ENCODE measurements at regions not wholly inside any gene's neighbourhood (a gene's known extent, or its start where the extent isn't known, plus 50 kb on each side); places are given as distances from the start of the nearest gene placed in this dataset.

DNA sequence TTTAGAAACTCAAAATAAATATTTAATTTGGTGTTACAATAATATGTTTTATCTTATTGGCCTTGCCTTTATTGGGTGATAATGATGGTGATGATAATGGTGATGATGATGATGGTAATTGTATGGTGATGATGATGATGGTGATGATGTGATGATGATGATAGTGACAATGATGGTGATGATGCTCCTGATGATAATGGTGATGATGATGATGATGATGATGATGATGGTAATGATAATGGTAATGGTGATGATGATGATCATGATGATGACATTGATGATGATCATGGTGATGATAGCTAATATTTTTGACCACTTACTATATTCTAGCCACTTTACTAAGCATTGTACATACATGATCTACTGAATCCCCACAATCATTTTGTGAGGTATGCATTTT, 1548.6 kb upstream of the TMEM132C start:
- H3K36me3 ChIP-seq = no peaks in the 10 kb centered on the region
- DNase-seq (ENCODE audit: low spot score) = no peak
- H3K4me1 ChIP-seq (replicated peaks) = no peaks in the 10 kb centered on the region
- H3K27ac ChIP-seq = no peak overlapping the region
- H3K27me3 ChIP-seq (replicated peaks; ENCODE audit: insufficient read depth) = no peaks in the 10 kb centered on the region
- H3K4me3 ChIP-seq = no peak overlapping the region
- TF ChIP-seq POLR2AphosphoS5 (IDR thresholded peaks at IDR 0.05) (no peak), POLR2A (IDR thresholded peaks at IDR 0.05) (no peak)
- TF ChIP-seq, protein P1, sequence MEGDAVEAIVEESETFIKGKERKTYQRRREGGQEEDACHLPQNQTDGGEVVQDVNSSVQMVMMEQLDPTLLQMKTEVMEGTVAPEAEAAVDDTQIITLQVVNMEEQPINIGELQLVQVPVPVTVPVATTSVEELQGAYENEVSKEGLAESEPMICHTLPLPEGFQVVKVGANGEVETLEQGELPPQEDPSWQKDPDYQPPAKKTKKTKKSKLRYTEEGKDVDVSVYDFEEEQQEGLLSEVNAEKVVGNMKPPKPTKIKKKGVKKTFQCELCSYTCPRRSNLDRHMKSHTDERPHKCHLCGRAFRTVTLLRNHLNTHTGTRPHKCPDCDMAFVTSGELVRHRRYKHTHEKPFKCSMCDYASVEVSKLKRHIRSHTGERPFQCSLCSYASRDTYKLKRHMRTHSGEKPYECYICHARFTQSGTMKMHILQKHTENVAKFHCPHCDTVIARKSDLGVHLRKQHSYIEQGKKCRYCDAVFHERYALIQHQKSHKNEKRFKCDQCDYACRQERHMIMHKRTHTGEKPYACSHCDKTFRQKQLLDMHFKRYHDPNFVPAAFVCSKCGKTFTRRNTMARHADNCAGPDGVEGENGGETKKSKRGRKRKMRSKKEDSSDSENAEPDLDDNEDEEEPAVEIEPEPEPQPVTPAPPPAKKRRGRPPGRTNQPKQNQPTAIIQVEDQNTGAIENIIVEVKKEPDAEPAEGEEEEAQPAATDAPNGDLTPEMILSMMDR (IDR thresholded peaks at IDR 0.05) = no peak
- intact Hi-C loops (cut with DNase I) = no loop called here
- no peaks in the 10 kb centered on the region for H3K9me3 ChIP-seq

GRCh38 chr12:126719912-126720705, 1546.9 kb upstream of the TMEM132C start:
- no peak for DNase-seq (ENCODE audit: low spot score)
- WGBS = 31% methylated on average over 5 of the region's 5 CpGs
- H3K36me3 ChIP-seq = no peaks in the 10 kb centered on the region

DNA sequence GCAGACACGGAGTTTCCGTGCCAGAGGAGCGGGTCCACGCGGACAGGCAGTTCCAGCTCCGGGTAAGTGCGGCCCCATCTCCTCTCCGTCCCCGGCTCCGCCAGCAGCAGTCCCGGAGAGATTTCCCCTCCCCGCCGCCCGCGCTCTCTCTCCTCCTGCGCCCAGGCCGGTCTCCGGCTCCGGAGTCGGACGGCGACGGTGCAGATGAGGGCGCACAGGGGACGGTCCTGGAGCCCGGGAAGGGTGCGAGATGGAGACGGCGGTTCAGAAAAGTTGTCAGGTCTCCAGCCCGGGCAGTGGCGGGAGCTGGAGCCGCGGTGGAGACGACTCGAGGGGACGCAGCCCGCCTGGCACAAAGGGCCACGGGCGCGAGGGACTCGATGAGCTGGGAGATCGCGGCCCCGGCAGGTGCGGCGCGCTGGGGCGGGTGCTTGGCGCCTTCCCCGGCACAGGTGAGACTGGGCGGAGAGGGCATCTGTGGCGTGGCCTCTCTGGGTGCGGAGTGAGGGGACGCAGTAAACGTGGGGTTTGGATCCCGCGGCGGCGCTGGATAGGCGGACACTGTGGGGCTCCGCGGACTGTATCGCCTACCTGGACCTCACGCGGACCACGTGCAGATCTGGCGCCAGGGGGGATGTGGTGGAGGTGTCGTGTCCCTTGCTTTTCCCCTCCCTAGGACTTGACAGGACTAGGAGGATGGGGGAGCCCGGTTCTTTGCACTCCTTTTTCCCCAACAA, 1540.3 kb upstream of the TMEM132C start:
- H3K4me1 ChIP-seq (replicated peaks) = no peaks in the 10 kb centered on the region
- no peak for DNase-seq (ENCODE audit: low spot score)
- TF ChIP-seq POLR2AphosphoS5 (IDR thresholded peaks at IDR 0.05) (no peak), POLR2A (IDR thresholded peaks at IDR 0.05) (no peak)
- WGBS = 6% methylated on average over 34 of the region's 69 CpGs
- H3K27ac ChIP-seq = no peak overlapping the region
- intact Hi-C loops (cut with DNase I) = no loop called here
- H3K9me3 ChIP-seq = no peaks in the 10 kb centered on the region
- no peak overlapping the region for H3K4me3 ChIP-seq
- H3K27me3 ChIP-seq (replicated peaks; ENCODE audit: insufficient read depth) = peaks cover 5% of the 10 kb centered on the region
- H3K36me3 ChIP-seq = no peaks in the 10 kb centered on the region

More at GRCh38 chr12:126719912-126720705, 1546.9 kb upstream of the TMEM132C start:
- intact Hi-C loops (cut with DNase I) = no loop called here
- Histone ChIP-seq H3K27ac (no peak overlapping the region), H3K4me1 (replicated peaks) (no peaks in the 10 kb centered on the region), H3K4me3 (no peak overlapping the region), H3K27me3 (replicated peaks; ENCODE audit: insufficient read depth) (no peaks in the 10 kb centered on the region), H3K9me3 (no peaks in the 10 kb centered on the region)
- no peak for TF ChIP-seq POLR2AphosphoS5 (IDR thresholded peaks at IDR 0.05)
- no peak for TF ChIP-seq POLR2A (IDR thresholded peaks at IDR 0.05)
- TF ChIP-seq, protein P1 (IDR thresholded peaks at IDR 0.05) = no peak

- no peak for TF ChIP-seq POLR2A (IDR thresholded peaks at IDR 0.05)
- no peak for TF ChIP-seq POLR2AphosphoS5 (IDR thresholded peaks at IDR 0.05)
- TF ChIP-seq, protein P1 (IDR thresholded peaks at IDR 0.05) = no peak
- Histone ChIP-seq H3K4me3 (no peak overlapping the region), H3K36me3 (no peaks in the 10 kb centered on the region), H3K27me3 (replicated peaks; ENCODE audit: insufficient read depth) (peaks cover 5% of the 10 kb centered on the region), H3K4me1 (replicated peaks) (no peaks in the 10 kb centered on the region), H3K9me3 (no peaks in the 10 kb centered on the region), H3K27ac (no peak overlapping the region)
- WGBS = 4% methylated on average over 44 of the region's 44 CpGs
- DNase-seq (ENCODE audit: low spot score) = no peak
- intact Hi-C loops (cut with DNase I) = no loop called here
These were observed 1539.5 kb upstream of the TMEM132C start for GRCh38 chr12:126727218-126728075.

GRCh38 chr12:126734296-126734695, 1532.7 kb upstream of the TMEM132C start:
- intact Hi-C loops (cut with DNase I) = no loop called here
- no peak for DNase-seq (ENCODE audit: low spot score)
- WGBS = 57% methylated on average over 5 of the region's 5 CpGs
- Histone ChIP-seq H3K4me1 (replicated peaks) (no peaks in the 10 kb centered on the region), H3K4me3 (no peak overlapping the region), H3K9me3 (no peaks in the 10 kb centered on the region), H3K36me3 (no peaks in the 10 kb centered on the region), H3K27me3 (replicated peaks; ENCODE audit: insufficient read depth) (no peaks in the 10 kb centered on the region), H3K27ac (no peak overlapping the region)
- TF ChIP-seq POLR2AphosphoS5 (IDR thresholded peaks at IDR 0.05) (no peak), POLR2A (IDR thresholded peaks at IDR 0.05) (no peak)
- TF ChIP-seq, protein P1 (IDR thresholded peaks at IDR 0.05) = no peak

Measured in prostate gland (tissue), 2 donors.